HFFc6 (cell line): ENCODE measurements at regions not wholly inside any gene's neighbourhood (a gene's known extent, or its start where the extent isn't known, plus 50 kb on each side); places are given as distances from the start of the nearest gene placed in this dataset.

Experiments
- DNase-seq: peaks from one replicate; pipeline ENCODE4 v3.0.0-alpha.2; 2018
- H3K27ac Mint-ChIP-seq: 2 replicates; pipeline ENCODE4 v1.8.0; 2020; ENCODE audit warnings: mild to moderate bottlenecking, mixed read lengths
- H3K27me3 Mint-ChIP-seq: 2 replicates; pipeline ENCODE4 v1.8.0; 2021; ENCODE audit warnings: mild to moderate bottlenecking, moderate library complexity, mixed read lengths; ENCODE audit not compliant: insufficient read depth
- H3K36me3 Mint-ChIP-seq: 2 replicates; pipeline ENCODE4 v1.8.0; 2021; ENCODE audit warnings: low read depth, mixed read lengths
- H3K4me1 Mint-ChIP-seq: 2 replicates; pipeline ENCODE4 v1.8.0; 2020; ENCODE audit warnings: low read depth, mixed read lengths
- H3K4me3 Mint-ChIP-seq: 2 replicates; pipeline ENCODE4 v1.8.0; 2020; ENCODE audit warnings: mild to moderate bottlenecking, moderate library complexity, mixed read lengths
- H3K9me3 Mint-ChIP-seq: 2 replicates; pipeline ENCODE4 v1.8.0; 2020; ENCODE audit warnings: mild to moderate bottlenecking, mixed read lengths
- TF ChIP-seq, protein P1 (sequence below): fragments of 200-600 bp; sonication (generic); IDR thresholded peaks from 2 replicates; pipeline ENCODE4 v1.5.0; 2021; ENCODE audit warnings: antibody characterized with exemption, mild to moderate bottlenecking

DNA sequence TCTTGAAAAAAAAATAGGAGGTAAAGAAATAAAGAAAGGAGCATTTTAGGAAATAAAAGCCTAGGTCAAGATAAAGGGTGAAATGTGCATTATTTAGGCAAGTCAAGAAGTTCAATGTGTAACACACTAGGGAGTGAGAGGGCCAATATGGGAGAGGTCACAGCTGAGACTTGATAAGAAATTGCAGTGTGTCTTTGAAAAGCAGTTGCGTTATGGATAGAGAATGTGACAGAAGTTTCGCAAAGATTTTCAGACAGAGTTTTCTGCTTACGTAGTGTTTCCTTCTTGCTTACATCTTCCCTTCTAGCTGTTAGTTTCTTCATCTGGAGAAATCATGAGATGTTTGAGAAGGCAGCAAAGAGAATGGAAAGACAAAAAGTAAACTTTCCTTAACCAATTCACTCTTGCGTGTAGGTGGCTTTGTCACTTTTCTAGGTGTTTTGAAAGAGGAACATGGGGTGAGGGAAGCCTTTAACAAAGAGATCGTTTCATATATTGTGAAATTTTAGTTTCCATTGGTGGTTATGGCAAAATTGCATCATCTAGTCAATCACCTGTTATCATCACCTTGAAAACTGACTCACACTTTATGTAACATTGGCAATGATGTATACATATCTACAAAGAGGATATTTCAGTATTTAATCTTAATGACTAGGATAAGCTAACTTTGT, 975.5 kb downstream of the OLFM4 start:
- Mint-ChIP-seq H3K9me3 (peaks cover 20% of the 10 kb centered on the region), H3K36me3 (no peaks in the 10 kb centered on the region), H3K27me3 (no peaks in the 10 kb centered on the region), H3K27ac (no peak overlapping the region), H3K4me1 (no peaks in the 10 kb centered on the region), H3K4me3 (no peak overlapping the region)
- TF ChIP-seq, protein P1, sequence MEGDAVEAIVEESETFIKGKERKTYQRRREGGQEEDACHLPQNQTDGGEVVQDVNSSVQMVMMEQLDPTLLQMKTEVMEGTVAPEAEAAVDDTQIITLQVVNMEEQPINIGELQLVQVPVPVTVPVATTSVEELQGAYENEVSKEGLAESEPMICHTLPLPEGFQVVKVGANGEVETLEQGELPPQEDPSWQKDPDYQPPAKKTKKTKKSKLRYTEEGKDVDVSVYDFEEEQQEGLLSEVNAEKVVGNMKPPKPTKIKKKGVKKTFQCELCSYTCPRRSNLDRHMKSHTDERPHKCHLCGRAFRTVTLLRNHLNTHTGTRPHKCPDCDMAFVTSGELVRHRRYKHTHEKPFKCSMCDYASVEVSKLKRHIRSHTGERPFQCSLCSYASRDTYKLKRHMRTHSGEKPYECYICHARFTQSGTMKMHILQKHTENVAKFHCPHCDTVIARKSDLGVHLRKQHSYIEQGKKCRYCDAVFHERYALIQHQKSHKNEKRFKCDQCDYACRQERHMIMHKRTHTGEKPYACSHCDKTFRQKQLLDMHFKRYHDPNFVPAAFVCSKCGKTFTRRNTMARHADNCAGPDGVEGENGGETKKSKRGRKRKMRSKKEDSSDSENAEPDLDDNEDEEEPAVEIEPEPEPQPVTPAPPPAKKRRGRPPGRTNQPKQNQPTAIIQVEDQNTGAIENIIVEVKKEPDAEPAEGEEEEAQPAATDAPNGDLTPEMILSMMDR: no peak
- no peak for DNase-seq

DNA sequence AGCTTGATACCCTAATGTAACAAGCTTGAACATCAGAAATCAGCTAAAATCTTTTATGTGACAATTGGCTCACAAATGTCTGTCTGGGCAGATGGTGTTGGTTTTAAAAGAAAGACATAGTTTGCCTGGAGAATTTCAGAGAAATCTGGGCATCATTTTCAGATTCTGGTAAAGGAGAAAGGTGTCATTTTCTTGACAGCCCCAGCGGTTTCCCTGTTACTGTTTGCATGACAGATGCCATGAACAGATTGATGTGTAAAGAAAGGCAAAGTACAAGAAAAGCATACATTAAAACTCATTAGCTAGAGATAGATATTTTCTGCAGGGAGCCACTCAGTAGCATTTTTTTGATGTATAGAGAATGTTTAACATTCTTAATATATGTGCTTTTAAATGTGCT, 987.9 kb downstream of the OLFM4 start:
- Mint-ChIP-seq H3K27ac (no peak overlapping the region), H3K4me1 (no peaks in the 10 kb centered on the region), H3K9me3 (peaks cover 44% of the 10 kb centered on the region), H3K36me3 (no peaks in the 10 kb centered on the region), H3K4me3 (no peak overlapping the region), H3K27me3 (no peaks in the 10 kb centered on the region)
- DNase-seq: no peak
- TF ChIP-seq, protein P1: no peak

DNA sequence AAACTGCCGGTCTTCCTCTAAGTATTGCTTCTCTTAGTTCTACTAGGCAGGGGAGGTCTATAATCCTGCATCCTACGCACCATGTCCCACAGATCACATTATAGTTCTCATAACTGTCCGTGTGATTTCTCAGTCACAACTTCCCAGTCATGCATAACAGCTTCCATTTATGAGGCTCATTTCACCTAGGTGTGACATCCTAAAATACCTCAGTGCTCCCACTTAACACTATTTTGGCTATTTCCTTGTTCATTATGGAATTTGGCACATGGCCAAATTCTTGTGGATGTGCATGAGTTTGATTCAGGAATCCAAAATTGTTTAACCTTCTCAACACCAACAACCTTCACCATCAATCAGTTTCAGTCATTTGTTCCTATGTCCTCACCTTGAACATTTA, 989.9 kb downstream of the OLFM4 start:
- DNase-seq: no peak
- H3K4me3 Mint-ChIP-seq: no peak overlapping the region
- no peaks in the 10 kb centered on the region for H3K4me1 Mint-ChIP-seq
- no peaks in the 10 kb centered on the region for H3K36me3 Mint-ChIP-seq
- TF ChIP-seq, protein P1: no peak
- H3K27ac Mint-ChIP-seq: no peak overlapping the region
- H3K9me3 Mint-ChIP-seq: peaks cover 35% of the 10 kb centered on the region
- H3K27me3 Mint-ChIP-seq: no peaks in the 10 kb centered on the region

DNA sequence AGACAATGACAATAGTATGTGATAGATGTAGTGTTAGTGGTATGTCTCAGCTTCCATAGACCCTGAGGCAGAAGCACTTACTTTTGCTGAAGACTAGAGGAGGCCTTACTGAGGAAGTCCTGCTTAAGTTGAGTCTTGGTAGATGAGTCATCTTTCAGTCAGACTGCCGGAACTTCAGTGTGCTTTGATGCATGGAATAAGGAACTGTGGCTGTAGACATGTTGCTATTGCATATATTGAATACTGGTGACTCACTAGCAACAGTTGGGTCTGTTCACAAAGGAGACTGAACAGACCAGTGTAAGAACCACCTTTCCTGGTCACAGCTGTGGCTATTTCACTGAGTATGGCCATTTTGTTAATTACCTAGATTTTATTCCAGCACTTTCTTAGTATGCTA, 1000.6 kb downstream of the OLFM4 start:
- no peak overlapping the region for H3K27ac Mint-ChIP-seq
- H3K9me3 Mint-ChIP-seq: peaks cover 45% of the 10 kb centered on the region
- no peak overlapping the region for H3K4me3 Mint-ChIP-seq
- DNase-seq: no peak
- H3K27me3 Mint-ChIP-seq: no peaks in the 10 kb centered on the region
- no peaks in the 10 kb centered on the region for H3K4me1 Mint-ChIP-seq
- no peaks in the 10 kb centered on the region for H3K36me3 Mint-ChIP-seq
- TF ChIP-seq, protein P1: no peak

DNA sequence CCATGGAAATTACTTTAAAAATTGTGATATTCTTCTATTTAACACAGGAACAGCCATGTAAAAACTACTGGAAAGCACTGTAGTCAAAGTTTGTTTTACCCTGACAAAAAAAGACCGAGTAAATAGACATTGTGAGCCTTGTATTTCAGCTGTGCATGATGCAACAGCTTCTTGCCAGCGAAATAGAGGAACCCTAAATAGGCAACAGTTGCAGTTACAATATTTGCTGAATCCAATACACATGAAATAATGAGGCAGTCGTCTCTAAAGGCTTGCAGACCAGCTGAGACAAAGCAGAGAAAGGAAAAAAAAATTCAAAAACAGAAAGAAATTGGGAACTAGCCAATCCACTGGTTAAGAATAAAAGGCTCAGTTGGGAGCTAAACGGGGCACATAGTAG, 1001.1 kb downstream of the OLFM4 start:
- Mint-ChIP-seq H3K27me3 (no peaks in the 10 kb centered on the region), H3K9me3 (peaks cover 40% of the 10 kb centered on the region), H3K27ac (no peak overlapping the region), H3K36me3 (no peaks in the 10 kb centered on the region), H3K4me1 (no peaks in the 10 kb centered on the region), H3K4me3 (no peak overlapping the region)
- DNase-seq: no peak
- TF ChIP-seq, protein P1: no peak
